Mesothelial cell of epicardium (in vitro differentiated cells): ENCODE measurements at regions not wholly inside any gene's neighbourhood (a gene's known extent, or its start where the extent isn't known, plus 50 kb on each side); places are given as distances from the start of the nearest gene placed in this dataset.
A peak's percentile ranks its signal among the peaks of the same experiment; 100 is the strongest.

ENCODE experiments used
- DNase-seq, 2 experiments: peaks; one replicate each; pipeline ENCODE4 v3.0.0; 2021; ENCODE audit warnings: low spot score in 2 of 2; ENCODE audit not compliant: unreplicated experiment in 2 of 2
- H3K27ac Mint-ChIP-seq: 2 replicates; pipeline ENCODE4 v1.8.0; 2021; ENCODE audit warnings: mixed read lengths
- H3K27me3 Mint-ChIP-seq: 2 replicates; pipeline ENCODE4 v1.8.0; 2021; ENCODE audit warnings: low read depth, mixed read lengths
- H3K36me3 Mint-ChIP-seq: 2 replicates; pipeline ENCODE4 v1.8.0; 2021; ENCODE audit warnings: mixed read lengths
- H3K4me1 Mint-ChIP-seq: 2 replicates; pipeline ENCODE4 v1.8.0; 2021; ENCODE audit warnings: mixed read lengths
- H3K4me3 Mint-ChIP-seq: 2 replicates; pipeline ENCODE4 v1.8.0; 2021; ENCODE audit warnings: mild to moderate bottlenecking, moderate library complexity, mixed read lengths
- H3K9me3 Mint-ChIP-seq: 2 replicates; pipeline ENCODE4 v1.8.0; 2021; ENCODE audit warnings: mixed read lengths
- TF ChIP-seq, protein P1 (sequence below): fragments of 200-600 bp; sonication (generic); IDR thresholded peaks from one replicate; pipeline ENCODE4 v1.5.0; 2021; ENCODE audit warnings: antibody characterized with exemption; ENCODE audit not compliant: unreplicated experiment

DNA sequence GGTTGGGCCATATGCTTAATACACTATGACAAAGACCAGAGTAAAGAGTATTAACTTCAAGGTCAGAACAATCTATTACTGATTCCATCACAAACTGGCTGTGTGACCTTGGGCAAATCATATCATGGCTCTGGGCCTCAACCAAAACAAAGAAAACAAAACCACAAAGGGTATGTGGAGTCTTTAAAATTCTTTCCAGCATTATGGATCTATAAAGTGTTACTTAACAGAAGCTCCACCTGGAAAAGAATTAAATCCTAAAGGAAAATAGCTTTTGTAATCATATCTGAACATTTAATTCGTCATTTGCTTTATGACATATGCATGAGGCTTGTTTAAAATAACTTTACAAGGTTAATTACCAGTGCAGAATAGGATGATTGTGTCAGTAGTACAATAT is 265.5 kb downstream of the SATB1 start:
- Mint-ChIP-seq H3K36me3 (no peaks in the 10 kb centered on the region), H3K27ac (no peak overlapping the region), H3K9me3 (no peaks in the 10 kb centered on the region), H3K27me3 (no peaks in the 10 kb centered on the region), H3K4me1 (peaks cover 10% of the 10 kb centered on the region), H3K4me3 (no peak overlapping the region)
- DNase-seq, result no peak
- TF ChIP-seq, protein P1, sequence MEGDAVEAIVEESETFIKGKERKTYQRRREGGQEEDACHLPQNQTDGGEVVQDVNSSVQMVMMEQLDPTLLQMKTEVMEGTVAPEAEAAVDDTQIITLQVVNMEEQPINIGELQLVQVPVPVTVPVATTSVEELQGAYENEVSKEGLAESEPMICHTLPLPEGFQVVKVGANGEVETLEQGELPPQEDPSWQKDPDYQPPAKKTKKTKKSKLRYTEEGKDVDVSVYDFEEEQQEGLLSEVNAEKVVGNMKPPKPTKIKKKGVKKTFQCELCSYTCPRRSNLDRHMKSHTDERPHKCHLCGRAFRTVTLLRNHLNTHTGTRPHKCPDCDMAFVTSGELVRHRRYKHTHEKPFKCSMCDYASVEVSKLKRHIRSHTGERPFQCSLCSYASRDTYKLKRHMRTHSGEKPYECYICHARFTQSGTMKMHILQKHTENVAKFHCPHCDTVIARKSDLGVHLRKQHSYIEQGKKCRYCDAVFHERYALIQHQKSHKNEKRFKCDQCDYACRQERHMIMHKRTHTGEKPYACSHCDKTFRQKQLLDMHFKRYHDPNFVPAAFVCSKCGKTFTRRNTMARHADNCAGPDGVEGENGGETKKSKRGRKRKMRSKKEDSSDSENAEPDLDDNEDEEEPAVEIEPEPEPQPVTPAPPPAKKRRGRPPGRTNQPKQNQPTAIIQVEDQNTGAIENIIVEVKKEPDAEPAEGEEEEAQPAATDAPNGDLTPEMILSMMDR, result no peak

DNA sequence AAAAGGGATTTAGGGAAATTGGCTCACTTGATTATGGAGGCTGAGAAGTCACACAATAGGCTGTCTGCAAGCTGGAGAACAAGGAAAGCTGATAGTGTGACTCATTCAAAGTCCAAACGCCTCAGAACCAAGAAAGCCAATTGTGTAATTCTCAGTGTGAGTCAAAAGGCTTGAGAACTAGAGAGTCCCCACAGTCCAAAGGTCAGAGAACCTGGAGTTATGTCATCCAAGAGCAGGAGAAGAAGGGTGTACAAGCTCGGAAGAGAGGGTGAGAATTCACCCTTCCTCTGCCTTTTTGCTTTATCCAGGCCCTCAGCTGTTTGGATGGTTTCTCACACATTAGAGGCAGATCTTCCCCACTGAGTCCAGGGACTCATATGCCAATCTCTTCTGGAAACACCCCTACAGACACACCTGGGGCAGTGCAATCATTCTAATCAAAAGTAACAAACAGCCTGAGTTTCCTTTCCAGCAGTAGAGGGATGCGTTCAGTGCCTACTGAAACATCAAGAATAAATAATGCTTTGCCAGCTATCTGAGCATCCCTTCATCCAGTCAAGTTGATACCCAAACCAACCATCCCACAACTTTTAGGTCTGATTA is 271.5 kb downstream of the SATB1 start:
- no peak overlapping the region for H3K27ac Mint-ChIP-seq
- no peak overlapping the region for H3K4me3 Mint-ChIP-seq
- H3K4me1 Mint-ChIP-seq, result peaks cover 3% of the 10 kb centered on the region
- TF ChIP-seq, protein P1, result no peak
- no peak for DNase-seq
- H3K27me3 Mint-ChIP-seq, result no peaks in the 10 kb centered on the region
- no peaks in the 10 kb centered on the region for H3K36me3 Mint-ChIP-seq
- peaks cover 5% of the 10 kb centered on the region for H3K9me3 Mint-ChIP-seq

DNA sequence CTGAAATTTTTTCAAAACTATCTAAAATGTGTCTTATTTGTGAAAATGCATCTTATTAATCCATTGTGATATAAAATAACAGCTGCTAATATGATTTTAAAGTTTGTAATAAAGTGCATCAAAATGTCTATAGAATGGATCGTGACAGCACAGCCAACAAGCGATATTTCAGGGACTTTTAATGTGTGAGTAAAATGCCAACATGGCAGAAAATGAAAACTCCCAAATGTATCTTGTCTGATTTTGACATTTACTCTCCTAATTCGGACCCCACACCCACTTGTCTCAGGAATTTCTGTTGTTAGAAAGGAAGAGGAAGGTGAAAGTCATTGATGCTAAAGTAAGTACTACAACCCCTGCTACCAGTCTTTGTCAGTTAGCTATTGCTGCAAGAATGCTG is 273.9 kb downstream of the SATB1 start:
- Mint-ChIP-seq H3K4me3 (no peak overlapping the region), H3K9me3 (peaks cover 5% of the 10 kb centered on the region), H3K27me3 (no peaks in the 10 kb centered on the region), H3K27ac (no peak overlapping the region), H3K4me1 (peaks cover 12% of the 10 kb centered on the region), H3K36me3 (no peaks in the 10 kb centered on the region)
- TF ChIP-seq, protein P1, result no peak
- no peak for DNase-seq

DNA sequence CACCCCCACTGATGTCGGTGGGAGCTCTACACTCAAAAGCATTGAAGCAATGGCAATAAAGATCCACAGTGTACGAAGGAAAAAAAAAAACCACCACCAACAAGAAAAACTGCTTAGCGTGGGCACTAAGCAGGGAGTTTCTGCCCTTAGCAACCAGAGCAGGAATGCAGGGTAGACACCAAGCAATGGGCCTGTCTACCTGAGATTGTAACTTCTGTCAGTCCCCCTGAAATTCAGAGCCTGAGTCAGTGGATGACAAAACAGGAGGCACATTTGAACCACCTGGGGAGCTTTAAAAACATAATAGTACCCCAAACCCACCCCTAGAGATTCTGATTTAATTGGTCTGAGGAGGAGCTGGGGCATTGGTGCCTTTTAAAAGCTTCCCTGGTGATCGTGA is 275.2 kb downstream of the SATB1 start:
- H3K27ac Mint-ChIP-seq, result no peak overlapping the region
- peaks cover 15% of the 10 kb centered on the region for H3K4me1 Mint-ChIP-seq

DNA sequence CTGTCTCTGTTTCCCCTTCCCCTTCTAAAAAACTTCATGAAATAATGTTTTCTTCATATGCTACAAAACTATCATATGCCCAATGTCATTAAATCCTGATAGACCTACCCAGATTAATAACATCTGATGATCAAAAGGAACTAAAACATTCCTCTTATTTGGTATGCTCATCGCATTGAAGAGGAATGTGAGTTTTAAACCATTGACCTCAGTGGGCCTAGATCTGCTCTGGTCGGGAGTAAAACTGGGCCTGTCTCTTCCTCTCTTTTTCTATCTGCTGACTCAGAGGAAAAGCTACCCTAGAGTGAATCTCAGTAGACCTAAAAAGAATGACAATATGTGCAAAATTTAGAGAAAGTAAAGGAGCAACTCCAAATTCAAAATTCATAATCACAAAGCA is 275.8 kb downstream of the SATB1 start:
- H3K4me3 Mint-ChIP-seq, result no peak overlapping the region
- TF ChIP-seq, protein P1, result no peak
- no peaks in the 10 kb centered on the region for H3K36me3 Mint-ChIP-seq
- H3K27me3 Mint-ChIP-seq, result no peaks in the 10 kb centered on the region
- H3K27ac Mint-ChIP-seq, result no peak overlapping the region
- DNase-seq, result no peak
- peaks cover 5% of the 10 kb centered on the region for H3K9me3 Mint-ChIP-seq
- peaks cover 21% of the 10 kb centered on the region for H3K4me1 Mint-ChIP-seq

More for the DNA sequence above, 275.2 kb downstream of the SATB1 start:
- H3K36me3 Mint-ChIP-seq, result no peaks in the 10 kb centered on the region
- TF ChIP-seq, protein P1, result no peak
- no peak overlapping the region for H3K4me3 Mint-ChIP-seq
- peaks cover 5% of the 10 kb centered on the region for H3K9me3 Mint-ChIP-seq
- H3K27me3 Mint-ChIP-seq, result no peaks in the 10 kb centered on the region
- DNase-seq, result no peak

DNA sequence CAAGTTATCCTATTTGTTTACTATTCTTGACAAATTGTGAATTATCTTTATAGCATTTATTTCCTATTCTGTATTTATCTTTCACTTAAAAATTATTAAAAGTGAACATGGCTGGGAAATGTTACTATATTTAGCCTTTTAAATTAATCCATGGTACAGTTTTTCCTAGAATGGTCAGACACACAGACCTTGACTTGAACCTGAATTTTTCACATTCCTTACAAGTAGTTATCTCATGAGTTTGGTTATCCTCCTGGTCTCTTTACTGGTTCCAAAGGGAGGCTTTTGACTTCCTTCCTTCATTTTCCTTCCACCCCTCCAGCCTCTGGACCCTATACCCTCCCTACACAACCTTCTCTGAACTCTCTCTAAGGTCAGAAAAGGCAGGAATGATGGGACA is 280.6 kb downstream of the SATB1 start:
- Mint-ChIP-seq H3K4me3 (no peak overlapping the region), H3K4me1 (peaks cover 25% of the 10 kb centered on the region), H3K9me3 (no peaks in the 10 kb centered on the region), H3K27me3 (no peaks in the 10 kb centered on the region), H3K36me3 (no peaks in the 10 kb centered on the region), H3K27ac (peak overlapping the region; percentile 34)
- DNase-seq, result no peak
- TF ChIP-seq, protein P1, result no peak
